NCI-H1417 (cell line): ENCODE measurements at regions not wholly inside any gene's neighbourhood (a gene's known extent, or its start where the extent isn't known, plus 50 kb on each side); places are given as distances from the start of the nearest gene placed in this dataset.

ENCODE experiments used
- DNase-seq, 3 experiments: peaks; one replicate each; lab custom pipeline; 2025; lab: John Stamatoyannopoulos, UW

GRCh38 chr9:118395415-118395814, 691.2 kb downstream of the TLR4 start:
- no peak for DNase-seq

- DNase-seq = no peak
These were observed 697.3 kb downstream of the TLR4 start for GRCh38 chr9:118401546-118401945.

- DNase-seq = no peak
These were observed 710.5 kb downstream of the TLR4 start for GRCh38 chr9:118414676-118415075.

- DNase-seq = no peak
These were observed 714.8 kb downstream of the TLR4 start for GRCh38 chr9:118418887-118419565.

GRCh38 chr9:118419676-118420075, 715.5 kb downstream of the TLR4 start:
- DNase-seq = no peak

GRCh38 chr9:118422508-118422907, 718.3 kb downstream of the TLR4 start:
- no peak for DNase-seq

- DNase-seq = no peak
These were observed 718.8 kb downstream of the TLR4 start for GRCh38 chr9:118423021-118423420.

- no peak for DNase-seq
These were observed 719.5 kb downstream of the TLR4 start for GRCh38 chr9:118423721-118424120.

GRCh38 chr9:118426772-118427171, 722.6 kb downstream of the TLR4 start:
- DNase-seq = no peak

GRCh38 chr9:118438810-118439209, 734.6 kb downstream of the TLR4 start:
- DNase-seq = no peak

GRCh38 chr9:118439441-118439840, 735.2 kb downstream of the TLR4 start:
- no peak for DNase-seq

- DNase-seq = no peak
These were observed 740.2 kb downstream of the TLR4 start for GRCh38 chr9:118444403-118444802.

- peak in 1 of 3 experiments; percentile 51 for DNase-seq
These were observed 742.9 kb downstream of the TLR4 start for GRCh38 chr9:118446943-118447639.

- DNase-seq = peak in 1 of 3 experiments; percentile 57
These were observed 745.4 kb downstream of the TLR4 start for GRCh38 chr9:118449554-118449953.

GRCh38 chr9:118455259-118455658, 751.1 kb downstream of the TLR4 start:
- no peak for DNase-seq

GRCh38 chr9:118455788-118456187, 751.6 kb downstream of the TLR4 start:
- DNase-seq = peak in 2 of 3 experiments; percentile 27 to 53

- DNase-seq = no peak
These were observed 753.2 kb downstream of the TLR4 start for GRCh38 chr9:118457171-118458000.

- DNase-seq = peak in 2 of 3 experiments; percentile 85 to 94
These were observed 755.7 kb downstream of the TLR4 start for GRCh38 chr9:118459913-118460312.

GRCh38 chr9:118463419-118463818, 759.2 kb downstream of the TLR4 start:
- no peak for DNase-seq

GRCh38 chr9:118473521-118473920, 769.3 kb downstream of the TLR4 start:
- DNase-seq = peak in 1 of 3 experiments; percentile 56

GRCh38 chr9:118478752-118479151, 774.5 kb downstream of the TLR4 start:
- no peak for DNase-seq

- no peak for DNase-seq
These were observed 778.1 kb downstream of the TLR4 start for GRCh38 chr9:118482306-118482705.

- DNase-seq = no peak
These were observed 779.5 kb downstream of the TLR4 start for GRCh38 chr9:118483677-118484076.
